GM23248 (cell line): ENCODE measurements at regions not wholly inside any gene's neighbourhood (a gene's known extent, or its start where the extent isn't known, plus 50 kb on each side); places are given as distances from the start of the nearest gene placed in this dataset.

Experiments used
- EZH2 ChIP-seq: fragments of 200-600 bp; sonication (generic); IDR thresholded peaks from 2 replicates; pipeline ENCODE4 v1.6.1; 2018; ENCODE audit warnings: antibody characterized with exemption, mild to moderate bottlenecking; ENCODE audit not compliant: insufficient read depth, poor library complexity, severe bottlenecking
- EZH2phosphoT487 ChIP-seq: fragments of 200-600 bp; sonication (generic); IDR thresholded peaks from 2 replicates; pipeline ENCODE4 v1.6.1; 2018; ENCODE audit warnings: antibody characterized with exemption, moderate library complexity, mild to moderate bottlenecking, low read depth; ENCODE audit not compliant: insufficient read depth

DNA sequence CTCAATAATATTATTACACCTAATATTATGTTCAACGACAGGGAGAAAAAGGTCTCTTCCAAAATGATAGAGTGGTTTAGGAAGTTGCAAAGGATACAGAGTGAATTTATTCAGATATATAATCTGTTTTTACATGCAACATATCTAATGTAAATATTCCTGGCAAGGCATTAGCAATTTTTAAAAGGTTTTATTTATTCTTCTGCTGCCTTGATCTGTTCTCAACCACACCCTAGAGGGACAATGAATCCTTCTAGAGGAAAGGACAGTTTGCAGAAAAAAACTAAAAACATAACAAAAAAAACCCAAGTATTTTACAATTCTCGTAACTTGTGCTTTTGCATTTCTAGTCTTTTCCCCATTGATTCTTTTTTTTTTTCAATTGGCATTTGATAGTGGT is 459.6 kb downstream of the KLF12 start:
- no peak for TF ChIP-seq EZH2
- TF ChIP-seq EZH2phosphoT487, result no peak
